GM12878 (cell line): ENCODE measurements at regions not wholly inside any gene's neighbourhood (a gene's known extent, or its start where the extent isn't known, plus 50 kb on each side); places are given as distances from the start of the nearest gene placed in this dataset.

Source experiments
- ATAC-seq: fragments of 200-7000 bp; cut with Tn5 transposase; 3 replicates; pipeline ENCODE4 v1.9.1; 2020; ENCODE audit warnings: mild to moderate bottlenecking, moderate library complexity
- BruUV-seq: library from RNA; stranded (reverse); fragments of 400-500 nt; replicated peaks from 2 replicates; lab custom pipeline; 2021; lab: Mats Ljungman, UMichigan
- CTCF ChIA-PET: fragments of 300-600 bp; sonication (Branson Sonifier 250); formaldehyde crosslinking; extraction: SDS; loops from one replicate; lab custom pipeline; 2021; ENCODE audit warnings: inconsistent platforms; lab: Yijun Ruan, JAX
- POLR2A ChIA-PET: fragments of 350-600 bp; formaldehyde crosslinking; extraction: SDS; loops from one replicate; lab custom pipeline; 2021; ENCODE audit warnings: inconsistent platforms; lab: Charles Lee
- RAD21 ChIA-PET: fragments of 300-600 bp; sonication (Branson Sonifier 250); formaldehyde crosslinking; loops from one replicate; lab custom pipeline; 2023; ENCODE audit warnings: antibody characterized with exemption; ENCODE audit not compliant: unreplicated experiment; lab: Charles Lee
- SMC1A ChIA-PET: fragments of 300-600 bp; sonication (Branson Sonifier 250); formaldehyde crosslinking; loops from one replicate; lab custom pipeline; 2023; ENCODE audit not compliant: unreplicated experiment, uncharacterized antibody; lab: Charles Lee
- DNase-seq: peaks from one replicate; pipeline ENCODE4 v3.0.0-alpha.2; 2011; ENCODE audit warnings: low read depth, low spot score
- FAIRE-seq: peaks from 3 replicates; lab custom pipeline; 2011; peaks lifted over from hg19 to GRCh38; lab: Jason Lieb, UNC
- H2AFZ ChIP-seq: 2 replicates; pipeline ENCODE4 v1.6.0; 2011; ENCODE audit warnings: low read depth, low read length, control low read depth; ENCODE audit not compliant: control insufficient read depth
- H3K27ac ChIP-seq: 2 replicates; pipeline ENCODE4 v1.5.1; 2011; ENCODE audit warnings: control low read depth; ENCODE audit not compliant: control insufficient read depth, insufficient read depth
- H3K27me3 ChIP-seq, 2 experiments: replicated peaks in 1 of 2; 2 replicates each; pipeline versions ENCODE4 v1.6.0 to v1.6.1; 2011; ENCODE audit warnings: low read length in 1 of 2; ENCODE audit not compliant: control insufficient read depth in 2 of 2, insufficient read depth in 2 of 2
- H3K36me3 ChIP-seq, 2 experiments: 2 replicates each; pipeline ENCODE4 v1.5.1; 2011; ENCODE audit warnings: low read length in 1 of 2; ENCODE audit not compliant: control insufficient read depth in 2 of 2, insufficient read depth in 2 of 2
- H3K4me1 ChIP-seq: 2 replicates; pipeline ENCODE4 v1.6.1; 2011; ENCODE audit warnings: mild to moderate bottlenecking, low read length, moderate library complexity, mixed read lengths; ENCODE audit not compliant: control insufficient read depth, insufficient read depth
- H3K4me2 ChIP-seq: 2 replicates; pipeline ENCODE4 v1.6.0; 2011; ENCODE audit warnings: control low read depth; ENCODE audit not compliant: control insufficient read depth, insufficient read depth
- H3K4me3 ChIP-seq: fragments of 200-600 bp; sonication (generic); 2 replicates; pipeline ENCODE4 v1.5.1; 2016
- H3K79me2 ChIP-seq: 2 replicates; pipeline ENCODE4 v1.6.0; 2011; ENCODE audit warnings: low read length; ENCODE audit not compliant: control insufficient read depth, insufficient read depth
- H3K9ac ChIP-seq: 2 replicates; pipeline ENCODE4 v1.8.0; 2011; ENCODE audit warnings: low read length, control low read depth, mixed read lengths; ENCODE audit not compliant: control insufficient read depth, insufficient read depth
- H3K9me3 ChIP-seq: replicated peaks from 3 replicates; pipeline ENCODE4 v1.5.1; 2011; ENCODE audit warnings: mild to moderate bottlenecking, low read length; ENCODE audit not compliant: control insufficient read depth, insufficient read depth
- H4K20me1 ChIP-seq: 2 replicates; pipeline ENCODE4 v1.6.0; 2011; ENCODE audit not compliant: control insufficient read depth, insufficient read depth
- EZH2 ChIP-seq: IDR thresholded peaks from 2 replicates; pipeline ENCODE4 v1.6.1; 2012; ENCODE audit warnings: low read depth, mild to moderate bottlenecking, control low read depth, inconsistent platforms, low read length, borderline replicate concordance; ENCODE audit not compliant: control insufficient read depth
- HDAC6 ChIP-seq: fragments of 200-600 bp; sonication (generic); IDR thresholded peaks from one replicate; pipeline ENCODE4 v1.8.0; 2017; ENCODE audit warnings: antibody characterized with exemption; ENCODE audit not compliant: unreplicated experiment
- NFXL1 ChIP-seq: fragments of 450-650 bp; IDR thresholded peaks from 2 replicates; pipeline ENCODE4 v1.6.1; 2017; ENCODE audit warnings: antibody characterized with exemption, mild to moderate bottlenecking, borderline replicate concordance
- NR2F1 ChIP-seq: fragments of 450-650 bp; conservative IDR thresholded peaks from 2 replicates; pipeline ENCODE4 v1.6.1; 2017; ENCODE audit warnings: mild to moderate bottlenecking
- RELA ChIP-seq: fragments of 450-650 bp; IDR thresholded peaks from 2 replicates; pipeline ENCODE4 v1.8.0; 2014; ENCODE audit warnings: borderline replicate concordance; ENCODE audit not compliant: partially characterized antibody
- TAF1 ChIP-seq: IDR thresholded peaks from 2 replicates; pipeline ENCODE4 v1.6.1; 2011; ENCODE audit warnings: mild to moderate bottlenecking, low read depth, low read length, borderline replicate concordance
- ZNF622 ChIP-seq: fragments of 450-650 bp; IDR thresholded peaks from 2 replicates; pipeline ENCODE4 v1.6.1; 2017; ENCODE audit warnings: mild to moderate bottlenecking, inconsistent platforms
- WGBS: methylation state at CpG from one replicate; pipeline ENCODE4 v1.1.6; 2016; ENCODE audit warnings: low lambda C conversion rate; ENCODE audit not compliant: insufficient replicate concordance, insufficient coverage; ENCODE audit errors: missing lambda C conversion rate; 5-methylcytosine and 5-hydroxymethylcytosine counted together
- in situ Hi-C: fragments of 300-500 bp; cut with MboI; formaldehyde crosslinking; loops from 9 replicates; pipeline ENCODE4 v1.14.3; 2018; ENCODE audit warnings: mixed read lengths
- intact Hi-C: fragments of 100-400 bp; cut with micrococcal nuclease; formaldehyde crosslinking; loops from one replicate; pipeline ENCODE4 v1.14.2; 2022; ENCODE audit not compliant: unreplicated experiment
- TF ChIP-seq, protein P1 (sequence below): IDR thresholded peaks from 2 replicates; pipeline ENCODE4 v1.6.1; 2011; ENCODE audit warnings: low read depth, low read length, improper control_type of control experiment, borderline replicate concordance

DNA sequence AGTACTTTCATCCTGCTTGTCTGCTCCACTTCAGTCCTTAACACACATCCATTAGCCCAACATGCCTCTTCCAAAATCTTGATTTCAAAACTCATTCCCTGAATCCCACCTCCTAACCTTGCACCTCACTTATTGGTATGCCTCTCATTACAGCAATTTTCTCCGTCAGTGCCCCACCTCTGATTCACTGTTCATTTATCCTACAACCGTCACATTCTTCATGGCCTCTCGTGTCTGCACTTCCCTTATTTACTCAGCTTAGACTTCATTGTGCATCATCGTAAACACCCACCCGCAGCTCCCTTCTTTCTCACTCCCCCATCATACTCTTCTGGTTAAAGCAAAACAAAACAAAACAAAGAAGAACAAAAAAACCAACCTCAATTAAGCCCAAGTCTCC, 160.6 kb upstream of the HMGA2 start:
- Histone ChIP-seq H3K9me3 (no peaks in the 10 kb centered on the region), H3K4me3 (no peak overlapping the region), H3K4me2 (no peak overlapping the region), H3K9ac (no peak overlapping the region), H3K4me1 (no peaks in the 10 kb centered on the region), H2AFZ (no peak overlapping the region), H3K27ac (no peak overlapping the region), H3K79me2 (no peaks in the 10 kb centered on the region), H4K20me1 (no peaks in the 10 kb centered on the region), H3K36me3 (no peaks in the 10 kb centered on the region), H3K27me3 (no peaks in the 10 kb centered on the region)
- ChIA-PET SMC1A (no interaction called here), CTCF (no interaction called here), POLR2A (no interaction called here), RAD21 (no interaction called here)
- in situ Hi-C loops (no loop called here), intact Hi-C loops (no loop called here)
- 36% methylated on average over 5 of the region's 5 CpGs for WGBS
- no TSS peak for BruUV-seq
- FAIRE-seq (no peak), DNase-seq (no peak), ATAC-seq (no peak)
- no peak for TF ChIP-seq ZNF622
- TF ChIP-seq EZH2: no peak
- TF ChIP-seq, protein P1, sequence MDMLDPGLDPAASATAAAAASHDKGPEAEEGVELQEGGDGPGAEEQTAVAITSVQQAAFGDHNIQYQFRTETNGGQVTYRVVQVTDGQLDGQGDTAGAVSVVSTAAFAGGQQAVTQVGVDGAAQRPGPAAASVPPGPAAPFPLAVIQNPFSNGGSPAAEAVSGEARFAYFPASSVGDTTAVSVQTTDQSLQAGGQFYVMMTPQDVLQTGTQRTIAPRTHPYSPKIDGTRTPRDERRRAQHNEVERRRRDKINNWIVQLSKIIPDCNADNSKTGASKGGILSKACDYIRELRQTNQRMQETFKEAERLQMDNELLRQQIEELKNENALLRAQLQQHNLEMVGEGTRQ: no peak
- TF ChIP-seq HDAC6: no peak
- no peak for TF ChIP-seq NFXL1
- no peak for TF ChIP-seq NR2F1
- no peak for TF ChIP-seq TAF1
- no peak for TF ChIP-seq RELA
